ENCODE measurements at regions not wholly inside any gene's neighbourhood (a gene's known extent, or its start where the extent isn't known, plus 50 kb on each side); places are given as distances from the start of the nearest gene placed in this dataset.
A peak's percentile ranks its signal among the peaks of the same experiment; 100 is the strongest.

DNA sequence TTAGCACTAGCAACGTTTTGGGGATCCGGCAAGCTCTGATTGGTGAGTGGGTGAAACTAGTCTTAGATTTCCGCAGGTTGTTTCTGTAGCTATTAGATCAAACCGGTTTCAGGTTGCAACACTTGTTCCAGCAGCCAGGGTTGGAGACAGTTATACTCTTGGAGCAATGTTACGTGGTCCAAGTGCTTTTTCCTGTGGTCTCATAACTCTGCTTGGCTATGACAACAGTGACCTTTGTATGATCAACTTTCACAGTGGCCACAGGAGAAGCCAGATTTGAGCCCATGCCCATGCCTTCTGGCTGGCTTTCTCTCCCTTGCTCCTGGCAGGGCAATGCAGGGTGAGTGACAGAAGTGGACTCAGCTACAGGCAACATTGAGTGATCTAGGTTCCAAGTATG, 84.5 kb upstream of the TAF1B start:
- no peak for DNase-seq

DNA sequence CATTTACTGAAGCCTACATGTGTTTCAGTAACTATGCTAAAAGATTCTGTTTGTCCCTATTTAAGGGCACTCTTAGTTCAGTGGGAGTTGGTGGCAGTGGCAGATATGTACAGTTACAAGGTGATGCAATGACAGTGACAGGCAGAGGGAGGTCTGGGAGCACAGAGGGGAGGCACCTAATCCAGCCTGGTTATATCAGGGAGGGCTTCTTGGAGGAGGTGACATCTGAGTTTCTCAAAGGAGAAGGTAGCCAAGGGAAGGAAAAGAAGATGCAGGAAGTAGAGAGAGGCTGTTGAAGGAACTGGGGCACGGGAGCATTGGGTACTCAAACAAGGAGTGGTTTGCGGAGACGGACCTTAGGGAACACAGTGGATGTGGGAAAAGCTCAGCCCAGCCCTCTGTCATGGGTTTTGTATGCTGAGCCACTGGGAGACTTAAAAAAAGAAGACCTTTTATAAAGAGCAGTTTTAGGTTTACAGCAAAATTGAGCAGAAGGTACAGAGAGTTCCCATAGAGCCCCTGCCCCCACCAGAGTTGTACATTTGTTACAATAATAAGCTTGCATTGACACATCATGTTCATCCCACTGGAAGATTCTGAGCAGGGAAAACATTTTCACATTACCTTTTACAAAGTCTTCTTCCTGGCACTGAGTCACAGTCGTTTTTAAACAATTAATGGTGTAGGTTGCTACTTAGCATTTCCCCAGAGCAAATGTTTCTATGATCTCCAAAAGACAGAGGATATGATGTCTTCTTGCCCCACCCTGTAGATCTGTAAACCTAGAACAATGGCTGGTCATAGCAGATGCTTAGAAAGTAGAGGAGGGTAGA, 83.0 kb upstream of the TAF1B start:
- DNase-seq = no peak

DNA sequence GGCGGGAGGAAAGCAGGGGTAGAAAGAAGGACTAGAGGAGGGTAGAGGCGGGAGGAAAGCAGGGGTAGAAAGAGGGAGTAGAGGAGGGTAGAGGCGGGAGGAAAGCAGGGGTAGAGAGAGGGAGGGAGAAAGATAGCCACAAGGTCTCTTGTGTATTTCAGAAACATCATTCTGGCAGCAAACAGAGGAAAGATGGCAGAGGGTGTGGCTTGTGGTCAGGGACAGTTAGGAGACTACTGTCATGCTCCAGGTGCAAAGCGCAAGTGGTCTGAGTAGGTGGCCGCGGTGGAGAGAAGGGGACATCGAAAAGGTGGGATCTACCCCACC, 82.4 kb upstream of the TAF1B start:
- DNase-seq = no peak

DNA sequence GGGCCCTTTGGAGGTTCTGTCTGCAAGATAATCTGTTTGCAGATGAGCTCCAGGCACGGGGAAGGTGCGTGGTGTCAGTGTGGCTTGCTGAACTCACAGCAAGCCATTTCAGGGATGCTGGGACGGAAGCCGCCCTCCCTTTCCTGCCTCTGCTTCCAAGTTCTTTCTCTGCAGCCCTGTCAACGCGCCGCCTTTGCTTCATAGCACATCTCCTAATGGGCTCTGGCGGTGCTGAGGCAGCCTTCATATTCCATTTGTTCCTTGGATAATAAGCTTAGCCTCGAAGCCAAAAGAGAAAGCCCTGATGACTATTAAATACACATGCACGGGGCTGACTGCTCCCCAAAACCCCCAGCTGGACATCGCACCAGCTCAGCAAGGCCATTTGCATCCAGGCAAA, 81.7 kb upstream of the TAF1B start:
- no peak for DNase-seq

DNA sequence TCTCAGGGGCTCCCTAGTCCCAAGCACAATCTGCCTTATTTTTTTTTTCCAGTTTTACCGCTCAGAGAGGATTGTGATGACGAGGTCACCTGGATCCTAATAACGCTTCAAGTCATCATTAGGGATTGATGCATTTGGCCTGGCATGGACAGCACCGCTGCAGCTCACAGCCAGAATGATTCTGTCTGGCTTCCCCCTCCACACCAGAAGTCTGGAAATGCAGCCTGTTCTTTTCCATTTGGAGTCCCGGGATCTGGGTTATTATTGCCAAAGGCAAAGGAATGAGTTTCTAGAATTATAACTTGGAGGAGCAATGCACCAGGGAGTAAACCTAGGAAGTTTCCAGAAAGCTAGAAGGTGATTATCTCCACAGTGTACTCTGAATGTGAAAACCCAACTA, 81.1 kb upstream of the TAF1B start:
- no peak for DNase-seq

DNA sequence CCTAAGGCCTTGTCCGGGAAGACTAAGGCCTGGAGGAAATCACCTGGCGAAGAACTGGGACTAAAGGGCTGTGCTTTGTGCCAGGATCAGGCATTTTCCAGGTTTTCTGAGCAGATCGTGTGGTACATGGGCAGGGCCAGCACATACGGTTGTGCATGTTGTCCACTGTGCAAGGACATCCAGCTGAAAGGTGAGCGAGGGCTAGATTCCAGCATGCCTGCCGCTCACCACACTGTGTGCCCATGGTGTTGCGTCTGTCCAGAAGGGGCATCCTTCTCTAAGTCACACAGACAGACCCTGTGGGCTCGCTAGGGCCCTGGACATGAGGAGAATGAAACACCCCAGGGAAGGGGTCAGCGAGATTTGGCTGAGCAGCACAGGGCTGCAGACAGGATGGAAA, 80.3 kb upstream of the TAF1B start:
- DNase-seq = no peak

DNA sequence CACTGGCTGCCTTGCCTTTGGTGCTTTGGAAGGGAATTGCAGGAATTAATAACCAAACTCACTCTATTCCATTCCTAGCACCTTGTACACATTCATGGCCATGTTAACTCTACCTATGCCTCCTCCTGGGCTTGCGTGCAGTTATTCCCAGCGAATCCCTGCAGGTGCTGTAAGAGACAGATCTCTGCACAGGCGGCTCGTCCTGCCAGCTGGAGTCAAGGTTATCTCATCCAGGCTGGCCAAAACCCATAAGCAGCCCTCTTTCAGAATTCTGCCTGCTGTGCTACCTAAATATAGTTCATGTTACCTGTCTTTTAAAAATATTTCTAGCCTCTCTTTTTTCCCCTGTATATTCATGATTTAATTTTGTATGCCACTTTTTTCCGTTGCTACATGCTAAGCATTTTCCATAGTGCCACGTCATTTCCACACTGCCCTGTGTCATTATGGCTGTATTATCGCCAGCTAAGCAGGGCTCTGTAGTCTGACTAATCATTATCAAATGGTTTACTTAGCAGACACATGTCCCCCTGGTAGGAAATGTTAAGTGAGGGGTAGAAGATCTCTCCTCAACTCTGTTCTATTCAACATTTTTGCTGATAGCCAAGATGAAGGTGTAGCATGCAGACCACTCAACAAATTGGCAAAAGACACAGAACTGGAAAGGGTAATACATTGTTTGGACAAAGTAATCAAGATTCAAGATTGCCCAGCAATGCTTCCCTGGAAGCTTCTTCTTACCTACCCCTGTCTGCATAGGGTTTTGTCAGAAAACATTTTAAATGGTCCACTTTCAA, 79.7 kb upstream of the TAF1B start:
- no peak for DNase-seq

DNA sequence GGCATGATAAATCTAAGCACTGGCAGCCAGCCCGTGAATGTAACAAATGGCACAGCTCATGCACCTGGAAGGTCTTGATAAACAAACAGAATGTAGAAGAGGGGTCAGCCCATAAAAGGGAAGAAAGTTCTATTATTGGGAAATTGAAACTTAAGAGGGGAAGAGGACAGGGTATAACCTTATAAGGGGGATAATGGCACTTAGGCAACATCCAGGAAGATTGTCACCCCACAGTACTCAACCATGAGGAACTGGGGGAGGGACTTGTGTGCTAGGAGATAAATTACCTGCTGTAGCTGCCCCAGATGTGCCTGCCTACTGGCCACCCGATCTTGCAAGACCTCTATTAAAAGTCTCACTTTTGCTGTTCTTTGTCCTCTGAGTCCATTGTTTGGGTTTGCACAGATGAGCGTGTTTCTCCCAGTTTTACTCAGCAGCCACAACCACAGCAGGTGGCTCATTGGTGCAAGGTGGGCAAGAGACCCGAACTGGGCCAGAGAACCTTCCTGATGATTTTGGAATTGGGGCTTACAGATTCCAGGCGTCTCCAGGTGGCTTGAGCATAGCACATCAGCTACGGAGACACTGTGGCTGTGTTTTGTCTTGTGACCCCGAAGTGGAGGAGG, 79.0 kb upstream of the TAF1B start:
- no peak for DNase-seq

DNA sequence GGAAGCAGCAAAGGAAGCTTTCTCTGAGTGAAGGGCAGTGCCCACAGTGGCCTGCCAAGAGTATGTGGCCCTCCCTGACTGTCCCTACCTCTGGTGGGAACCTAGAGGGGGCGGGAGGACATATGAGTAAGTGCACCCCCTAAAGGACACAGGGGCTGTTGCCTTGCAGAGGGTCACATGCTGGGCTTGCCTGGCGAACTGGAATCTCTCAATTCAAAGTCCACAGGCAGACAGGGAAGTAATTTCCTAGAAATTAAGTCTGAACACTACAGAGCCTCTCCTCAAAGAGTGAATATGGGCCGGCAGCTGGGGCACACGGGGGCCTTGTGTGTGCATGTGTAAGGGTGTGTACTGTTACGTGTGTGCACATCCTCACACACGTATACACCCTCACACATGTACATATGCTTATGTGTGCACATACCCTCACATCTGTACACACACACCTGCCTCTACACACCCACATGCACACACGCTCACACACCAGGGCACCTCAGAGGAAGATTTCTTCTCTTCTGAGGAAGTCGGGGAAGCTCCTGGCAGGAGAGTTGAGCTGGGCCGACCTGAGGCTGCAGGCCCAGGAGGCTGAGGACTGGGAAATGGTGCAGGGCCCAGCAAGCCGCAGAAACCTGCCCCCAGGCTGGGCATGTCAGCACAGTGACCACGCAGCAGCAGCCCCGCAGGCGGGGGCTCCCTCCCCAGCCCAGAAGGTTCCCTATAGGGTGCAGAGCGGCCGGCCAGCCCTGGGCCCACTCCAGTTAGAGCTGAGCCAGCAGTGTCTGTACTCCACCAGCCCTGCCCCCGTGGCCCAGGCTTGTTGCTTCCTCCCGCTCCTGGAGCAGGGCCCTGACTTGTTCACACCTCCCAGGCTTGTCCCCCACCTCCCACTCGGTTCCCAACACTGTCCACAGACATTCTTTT, 77.4 kb upstream of the TAF1B start:
- DNase-seq = no peak

DNA sequence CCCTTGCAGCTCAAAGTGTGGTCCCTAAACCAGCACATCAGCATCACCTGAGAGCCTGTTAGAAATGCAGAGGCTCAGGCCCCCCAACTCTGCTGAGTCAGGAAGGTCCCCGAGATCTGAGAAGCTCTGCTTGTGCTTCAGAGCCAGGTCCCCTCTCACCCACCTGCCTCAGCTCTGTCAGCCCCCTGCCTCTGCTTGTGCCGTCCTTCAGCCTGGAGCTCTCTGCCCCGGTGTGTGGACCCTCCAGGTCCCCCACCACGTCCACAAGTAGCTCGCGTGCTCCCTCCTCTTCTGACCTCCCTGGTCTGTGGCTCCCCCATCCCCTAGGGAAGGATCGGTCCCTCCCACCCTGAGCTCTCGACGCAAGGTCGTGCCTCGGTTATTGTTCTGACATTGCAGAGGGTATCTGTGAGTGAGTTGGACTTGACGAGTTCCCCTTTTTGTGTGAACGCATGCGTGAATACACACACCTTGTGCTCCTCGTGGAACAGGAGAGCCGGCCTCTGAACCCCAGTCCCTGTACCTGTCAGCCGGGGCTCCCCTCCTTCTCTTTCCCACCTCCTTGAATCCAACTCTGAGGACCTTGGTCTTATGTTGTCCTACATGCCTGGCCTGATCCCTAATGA, 75.5 kb upstream of the TAF1B start:
- DNase-seq = no peak

DNA sequence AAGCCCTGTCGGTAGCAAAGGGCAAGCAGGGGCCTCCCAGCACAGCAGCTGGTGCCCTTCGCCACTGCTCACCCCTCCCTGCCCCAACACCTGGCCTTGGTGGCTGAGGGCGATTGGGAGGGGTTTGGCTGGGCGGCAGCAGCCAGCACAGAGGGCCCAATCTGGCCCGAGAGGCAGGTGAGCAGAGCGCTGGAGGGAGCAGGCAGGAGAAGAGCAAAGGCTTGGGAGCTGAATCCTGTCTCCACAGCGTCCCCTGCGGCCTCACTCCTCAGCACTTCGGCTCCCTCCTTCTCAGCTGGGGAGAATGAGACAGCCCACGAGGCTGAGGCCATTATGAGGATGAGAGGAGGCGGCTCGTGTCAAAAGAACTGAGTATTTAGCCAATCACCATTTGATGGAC, 74.9 kb upstream of the TAF1B start:
- DNase-seq = no peak

DNA sequence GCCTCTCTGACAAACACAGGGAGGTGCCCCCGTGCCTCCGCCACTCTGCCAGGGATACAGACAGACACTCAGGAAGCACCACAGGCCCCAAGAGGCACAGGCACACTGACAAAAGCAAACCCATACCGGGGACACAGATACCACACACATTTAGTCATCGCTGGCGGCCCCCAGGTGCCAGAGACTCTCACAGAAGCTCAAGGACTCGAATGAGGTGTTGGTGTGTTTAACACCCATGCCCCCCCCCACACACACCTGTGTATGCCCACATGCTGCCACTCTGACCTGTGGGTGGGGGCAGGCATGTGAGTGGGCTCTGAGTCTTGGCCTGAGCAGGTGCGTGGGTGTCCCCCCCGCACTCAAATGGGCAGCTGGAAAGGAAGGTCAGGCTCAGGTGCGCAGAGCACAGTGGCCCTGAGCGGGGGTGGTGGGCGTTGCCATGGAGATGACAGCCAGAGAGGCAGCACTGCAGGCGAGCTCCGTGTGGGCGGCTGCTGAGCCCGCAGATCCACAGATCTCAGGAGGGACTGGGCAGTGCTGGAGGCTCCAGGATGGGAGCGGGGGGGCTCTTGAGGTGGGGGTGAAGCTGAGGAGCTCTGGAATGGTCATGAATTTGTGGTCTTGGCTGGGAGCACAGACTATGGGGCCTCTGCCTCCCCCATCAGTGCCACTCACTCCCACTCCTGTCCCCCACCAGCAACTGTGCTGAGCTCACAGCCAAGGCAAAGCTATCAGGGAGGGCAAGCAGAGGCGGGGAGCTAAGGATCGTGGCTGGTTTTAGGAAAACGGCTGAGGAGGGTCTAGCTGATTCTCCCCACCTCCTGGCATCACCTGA, 73.9 kb upstream of the TAF1B start:
- DNase-seq = no peak

DNA sequence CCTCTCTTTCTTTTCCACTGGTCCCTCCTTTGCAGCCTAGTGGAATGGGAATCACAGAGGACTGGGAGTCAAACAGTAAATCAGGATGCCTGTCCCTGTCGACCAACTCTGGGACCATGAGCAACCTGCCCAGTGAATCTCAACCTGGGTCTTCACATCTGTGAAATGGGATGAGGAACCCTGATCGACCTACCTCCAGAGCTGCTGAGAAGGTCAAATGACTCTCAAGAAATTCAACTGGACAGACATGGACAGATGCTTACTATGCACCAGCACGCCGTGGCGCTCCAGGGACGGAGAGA, 73.3 kb upstream of the TAF1B start:
- DNase-seq = no peak

DNA sequence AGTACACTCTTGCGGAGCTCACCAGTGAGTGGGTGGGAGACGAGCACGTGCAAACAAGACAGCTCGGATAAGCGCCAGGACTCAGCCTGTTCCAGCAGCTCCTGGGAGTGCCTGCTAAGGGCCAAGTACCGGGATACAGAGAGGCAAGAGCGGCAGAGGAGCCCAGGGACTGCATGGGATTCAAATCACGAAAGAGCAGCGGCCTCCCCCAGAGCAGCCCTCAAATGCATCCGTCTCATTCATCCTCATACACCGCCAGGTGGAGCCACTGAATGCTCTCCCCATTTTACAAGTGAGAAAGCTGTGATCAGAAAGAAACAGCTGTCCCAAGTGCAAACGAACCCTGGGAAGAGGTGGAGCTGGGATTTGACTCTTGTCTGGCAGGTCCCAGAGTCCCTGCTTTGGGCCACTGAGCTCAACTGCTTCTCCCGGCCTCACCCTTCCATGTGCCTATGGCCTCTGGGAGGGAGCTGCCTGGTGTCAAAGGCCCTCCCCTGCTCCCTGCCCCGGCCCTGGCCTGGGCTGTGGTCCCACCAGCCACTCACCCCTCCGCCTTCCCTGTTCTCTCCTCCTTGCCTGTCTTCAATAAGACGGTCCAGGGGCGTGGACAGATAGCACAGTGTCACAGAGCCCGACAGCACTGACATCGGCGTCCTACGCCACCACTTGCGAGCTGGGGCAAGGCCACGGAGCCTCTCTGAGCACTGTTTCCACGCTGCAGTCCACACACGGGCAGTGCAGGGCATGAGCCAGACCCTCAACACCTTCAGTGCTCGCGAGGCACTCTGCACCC, 72.8 kb upstream of the TAF1B start:
- peak; percentile 6 to 9 for DNase-seq

DNA sequence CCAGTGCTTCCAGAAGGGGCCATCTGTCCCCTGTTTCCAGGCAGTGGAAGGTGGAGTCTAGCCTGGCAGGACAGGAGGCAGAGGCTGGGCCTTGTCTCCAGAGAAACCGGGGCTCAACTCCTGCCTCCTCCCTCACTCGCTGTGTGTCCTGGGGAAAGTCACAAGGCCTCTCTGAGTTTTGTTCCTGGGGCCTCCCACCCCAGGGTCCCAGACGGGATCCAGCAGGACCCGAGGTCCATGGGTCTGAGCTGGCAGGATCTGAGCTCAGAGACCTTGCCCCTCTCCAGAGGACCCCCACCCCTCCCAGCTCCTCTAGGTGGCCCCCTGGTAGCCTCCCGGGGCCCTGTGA, 72.2 kb upstream of the TAF1B start:
- no peak for DNase-seq

DNA sequence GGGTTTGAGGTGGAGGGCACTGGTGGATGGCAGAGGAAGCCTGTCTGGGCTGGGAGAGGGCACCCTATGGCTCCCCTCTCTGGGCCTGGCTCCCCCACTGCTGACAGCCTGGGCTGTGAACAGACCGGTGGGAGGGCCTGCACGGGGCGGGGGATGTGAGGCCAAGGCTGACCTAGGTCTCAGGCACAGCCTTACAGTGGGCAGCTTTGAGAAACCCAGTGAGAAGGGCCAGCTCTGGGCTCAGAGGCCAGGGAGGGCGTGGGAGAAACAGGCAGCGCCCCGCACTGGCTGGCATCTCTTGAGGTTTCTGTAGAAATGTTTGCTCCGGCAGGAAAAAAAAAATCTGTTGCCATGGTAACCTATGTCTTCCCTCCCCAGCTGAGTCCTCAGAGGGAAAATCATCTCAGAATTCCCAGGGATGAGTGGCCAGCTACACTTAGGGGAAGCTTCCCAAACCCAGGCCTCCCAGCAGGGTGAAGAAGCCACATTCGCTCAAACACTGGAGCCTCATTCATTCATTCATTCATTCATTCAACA, 71.7 kb upstream of the TAF1B start:
- DNase-seq = no peak

DNA sequence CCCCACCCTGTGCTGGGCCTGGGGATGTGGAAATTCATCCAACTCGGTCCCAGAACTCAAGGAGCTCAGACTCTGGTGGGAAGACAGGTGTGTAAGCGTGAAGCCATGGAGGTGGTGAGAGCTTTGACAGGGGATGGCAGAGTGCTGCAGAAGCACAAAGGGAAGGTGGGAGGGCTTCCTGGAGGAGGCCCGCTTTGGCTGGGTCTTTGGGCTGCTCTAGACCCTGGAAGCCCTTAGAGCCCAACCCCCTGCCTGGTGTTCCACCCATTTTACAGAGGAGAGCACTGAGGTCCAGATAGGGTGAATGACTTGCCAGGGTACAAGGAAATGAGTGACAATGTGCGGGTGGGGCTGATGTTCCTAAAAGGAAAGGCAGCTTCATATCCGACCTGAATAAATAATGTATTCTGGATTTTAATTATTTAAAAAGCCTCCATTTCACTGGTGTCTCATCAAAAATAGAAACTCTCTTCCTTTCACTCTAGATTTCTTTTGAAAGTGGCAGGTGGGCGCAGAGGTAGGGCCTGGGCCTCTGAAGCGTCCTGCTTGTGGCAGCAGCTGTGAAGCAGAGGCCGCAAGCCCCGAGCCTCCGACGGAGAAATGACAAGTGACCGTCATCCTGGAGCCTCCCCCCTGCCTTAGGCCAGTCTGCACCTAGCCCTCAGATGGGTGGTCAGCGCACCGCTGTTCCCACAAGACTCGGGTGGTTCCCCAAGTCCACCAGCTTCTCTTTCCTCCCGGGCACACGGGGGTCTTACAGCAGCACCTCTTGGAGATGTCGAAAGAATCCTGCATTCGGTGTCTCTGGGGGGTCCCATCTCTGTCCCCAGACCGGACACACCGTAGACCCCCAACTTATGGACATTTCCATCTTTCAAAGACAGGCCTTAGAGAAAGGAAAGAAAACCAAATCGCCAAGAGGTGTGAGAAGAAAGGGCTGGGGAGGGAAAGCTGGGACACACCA, 71.0 kb upstream of the TAF1B start:
- no peak for DNase-seq

DNA sequence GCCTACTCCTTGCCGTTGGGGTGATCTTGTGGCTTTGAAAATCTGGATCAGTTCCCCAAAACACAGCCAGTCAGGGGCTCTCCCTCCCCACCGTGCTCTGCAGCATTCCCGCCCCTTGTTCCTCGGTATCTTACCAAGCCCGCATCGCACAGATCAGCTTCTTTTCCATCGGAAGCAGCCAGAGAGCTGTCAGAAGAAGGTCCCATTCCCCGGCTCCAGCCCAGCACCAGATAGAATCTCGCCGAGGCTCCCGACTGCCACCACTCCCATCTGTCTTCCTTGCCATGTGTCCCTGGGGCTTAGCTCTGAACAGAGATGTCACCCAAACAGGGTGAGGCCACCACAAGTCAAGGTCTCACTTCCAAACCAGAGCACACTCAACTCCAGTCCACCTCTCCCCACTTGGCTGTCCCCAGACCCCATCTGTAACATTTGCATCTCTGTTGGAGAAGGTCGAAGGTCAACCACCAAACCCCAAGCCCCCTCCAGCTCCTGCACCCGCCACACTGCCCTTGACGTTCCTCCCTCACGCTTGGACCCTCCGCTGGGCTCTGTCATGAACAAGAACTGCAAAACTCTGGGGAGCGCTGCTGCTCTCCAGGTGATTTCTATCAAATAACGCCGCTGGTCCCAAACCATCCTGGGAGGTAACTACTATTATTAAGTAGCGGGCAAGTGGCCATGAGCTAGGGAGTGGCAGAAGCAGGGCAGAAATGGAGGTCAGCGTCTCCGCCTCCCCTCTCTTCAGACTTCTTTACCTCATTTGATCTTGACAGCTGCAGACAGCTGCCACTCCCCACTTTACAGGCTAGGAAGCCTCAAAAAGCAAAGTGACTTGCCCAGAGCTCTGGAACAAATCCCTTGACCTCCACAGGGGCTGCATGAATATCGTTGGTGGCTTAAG, 70.0 kb upstream of the TAF1B start:
- DNase-seq = no peak

DNA sequence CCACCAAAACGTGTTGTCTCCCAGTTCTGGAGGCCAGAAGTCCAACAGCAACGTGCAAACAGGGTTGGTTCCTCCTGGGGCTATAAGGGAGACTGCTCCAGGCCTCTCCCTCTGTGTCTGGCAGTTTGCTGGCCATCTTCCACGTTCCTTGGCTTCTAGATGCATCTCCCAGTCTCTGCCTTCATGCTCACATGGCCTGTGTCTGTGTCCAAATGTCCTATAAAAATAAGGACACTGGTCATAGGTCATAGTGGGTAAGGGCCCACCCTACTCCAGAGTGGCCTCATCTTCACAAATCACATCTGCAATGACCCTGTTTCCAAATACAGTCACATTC, 69.4 kb upstream of the TAF1B start:
- DNase-seq = no peak
